Fibroblast of lung (primary cell): ENCODE measurements at regions not wholly inside any gene's neighbourhood (a gene's known extent, or its start where the extent isn't known, plus 50 kb on each side); places are given as distances from the start of the nearest gene placed in this dataset.

ENCODE experiments used
- EZH2 ChIP-seq: IDR thresholded peaks from 2 replicates; pipeline ENCODE4 v1.5.1; 2012; ENCODE audit warnings: low read length, control low read depth, mild to moderate bottlenecking; ENCODE audit errors: missing control alignments
- TF ChIP-seq, protein P1 (sequence below), 2 donors: IDR thresholded peaks in 1 of 2; conservative IDR thresholded peaks in 1 of 2; 1 replicate in 1 of 2; 2 replicates in 1 of 2; pipeline ENCODE4 v1.5.1; 2011 to 2012; ENCODE audit warnings: low read length in 2 of 2, control low read depth in 1 of 2, inconsistent platforms in 1 of 2, low read depth in 1 of 2, mild to moderate bottlenecking in 1 of 2

DNA sequence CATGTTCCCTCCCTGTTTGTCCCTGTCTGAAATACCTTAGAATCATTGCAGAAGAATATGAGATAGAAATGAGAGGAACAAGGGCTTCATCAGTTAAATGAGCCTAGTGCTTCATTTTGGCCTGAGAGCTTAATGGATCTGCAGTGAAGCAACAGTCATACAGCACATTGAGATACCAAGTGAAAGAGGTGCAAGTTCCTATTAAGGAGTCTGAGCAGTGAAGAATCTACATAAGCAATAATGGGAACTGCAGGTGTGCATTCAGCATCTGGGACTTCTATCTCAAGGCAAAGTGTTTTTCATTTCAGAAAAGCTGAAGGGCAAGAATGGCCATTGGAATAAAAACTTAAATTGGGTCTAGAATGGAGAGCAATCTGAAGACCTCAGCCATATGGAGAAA is 323.2 kb upstream of the SLC39A10 start:
- TF ChIP-seq, protein P1, sequence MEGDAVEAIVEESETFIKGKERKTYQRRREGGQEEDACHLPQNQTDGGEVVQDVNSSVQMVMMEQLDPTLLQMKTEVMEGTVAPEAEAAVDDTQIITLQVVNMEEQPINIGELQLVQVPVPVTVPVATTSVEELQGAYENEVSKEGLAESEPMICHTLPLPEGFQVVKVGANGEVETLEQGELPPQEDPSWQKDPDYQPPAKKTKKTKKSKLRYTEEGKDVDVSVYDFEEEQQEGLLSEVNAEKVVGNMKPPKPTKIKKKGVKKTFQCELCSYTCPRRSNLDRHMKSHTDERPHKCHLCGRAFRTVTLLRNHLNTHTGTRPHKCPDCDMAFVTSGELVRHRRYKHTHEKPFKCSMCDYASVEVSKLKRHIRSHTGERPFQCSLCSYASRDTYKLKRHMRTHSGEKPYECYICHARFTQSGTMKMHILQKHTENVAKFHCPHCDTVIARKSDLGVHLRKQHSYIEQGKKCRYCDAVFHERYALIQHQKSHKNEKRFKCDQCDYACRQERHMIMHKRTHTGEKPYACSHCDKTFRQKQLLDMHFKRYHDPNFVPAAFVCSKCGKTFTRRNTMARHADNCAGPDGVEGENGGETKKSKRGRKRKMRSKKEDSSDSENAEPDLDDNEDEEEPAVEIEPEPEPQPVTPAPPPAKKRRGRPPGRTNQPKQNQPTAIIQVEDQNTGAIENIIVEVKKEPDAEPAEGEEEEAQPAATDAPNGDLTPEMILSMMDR (conservative IDR thresholded peaks at IDR 0.05 in 1 of 2, IDR thresholded peaks at IDR 0.05 in 1 of 2; ENCODE audit: low read depth in 1 of 2, low read length in 2 of 2), result no peak
- no peak for TF ChIP-seq EZH2
